Eye (tissue), 1 donor: ENCODE measurements at regions not wholly inside any gene's neighbourhood (a gene's known extent, or its start where the extent isn't known, plus 50 kb on each side); places are given as distances from the start of the nearest gene placed in this dataset.

Experiments used
- DNase-seq: peaks from one replicate; pipeline ENCODE4 v3.0.0-alpha.2; 2015

DNA sequence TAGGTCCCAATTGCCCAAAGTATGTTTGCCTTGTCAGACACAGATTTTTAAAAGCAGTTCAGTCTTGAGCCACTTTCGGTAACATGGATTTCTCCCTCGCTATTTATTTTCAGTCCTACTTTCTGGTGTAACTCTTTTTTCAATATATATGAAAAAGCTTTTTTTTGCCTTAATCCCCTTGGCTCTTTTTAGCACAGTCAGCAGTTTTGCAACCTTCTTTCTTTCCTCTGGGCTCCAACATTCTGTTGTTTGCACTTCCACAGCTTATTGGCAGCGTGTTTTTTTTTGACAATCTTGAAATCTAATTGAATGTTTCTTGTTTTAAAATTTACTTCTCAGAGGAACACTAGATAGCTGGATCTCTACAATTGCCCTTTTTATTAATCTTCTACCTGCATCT lies 429.3 kb upstream of the NBEA start:
- no peak for DNase-seq

DNA sequence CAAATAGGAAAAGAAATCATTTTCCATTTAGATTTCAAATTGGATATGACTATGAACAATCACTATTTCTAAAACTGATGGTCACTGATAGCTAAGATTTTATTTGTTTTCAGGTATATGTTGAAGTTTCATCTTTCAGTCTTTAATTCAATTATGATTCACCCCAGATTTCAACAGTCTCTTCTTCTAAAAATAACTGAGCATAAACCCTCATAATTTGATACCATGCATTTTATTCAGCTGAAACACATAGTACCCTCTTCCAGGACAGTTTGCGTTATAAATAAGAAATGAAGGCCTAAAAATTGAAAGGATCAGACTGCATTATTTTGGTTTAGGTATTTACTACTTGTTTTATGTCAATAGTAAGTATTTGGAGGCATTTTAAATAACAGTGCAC lies 428.5 kb upstream of the NBEA start:
- no peak for DNase-seq

DNA sequence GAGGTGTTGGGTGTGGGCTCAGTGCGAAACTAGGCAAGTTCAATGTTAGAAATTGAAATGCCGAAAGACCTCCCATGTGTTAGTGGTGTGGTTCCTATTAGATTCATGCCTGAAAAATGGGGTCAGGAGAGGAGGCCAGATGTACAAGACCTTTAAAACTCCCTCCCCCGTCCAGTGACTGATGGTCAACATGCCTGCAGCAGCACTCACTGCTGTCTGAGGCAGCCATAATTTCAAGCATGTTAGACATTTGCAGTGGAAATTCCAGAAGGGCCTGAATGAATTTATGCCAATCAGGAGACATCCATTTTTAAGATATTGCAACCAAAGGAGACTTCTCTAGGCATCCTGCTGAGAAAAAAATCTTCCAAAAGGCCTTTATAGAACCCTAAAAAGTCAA lies 426.9 kb upstream of the NBEA start:
- no peak for DNase-seq

DNA sequence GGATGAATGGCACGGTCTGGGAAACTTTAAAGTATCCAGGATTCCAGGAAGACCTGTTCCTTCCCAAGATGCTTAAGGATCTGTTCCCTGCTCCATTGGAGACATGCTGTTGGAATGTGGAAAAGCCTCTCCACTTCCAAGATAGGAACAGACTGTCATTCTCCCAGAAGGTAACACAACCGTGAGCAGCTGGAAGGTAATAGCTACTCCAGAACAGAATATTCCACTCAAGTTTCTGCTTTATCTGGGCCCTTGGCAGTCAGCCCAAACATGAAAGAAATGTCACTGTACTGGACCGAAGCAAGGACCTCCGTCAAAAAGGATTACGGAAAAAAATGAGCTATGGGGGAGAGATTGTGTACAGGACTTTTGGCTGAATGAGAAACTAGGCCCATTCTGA lies 420.9 kb upstream of the NBEA start:
- peak; percentile 43 for DNase-seq

DNA sequence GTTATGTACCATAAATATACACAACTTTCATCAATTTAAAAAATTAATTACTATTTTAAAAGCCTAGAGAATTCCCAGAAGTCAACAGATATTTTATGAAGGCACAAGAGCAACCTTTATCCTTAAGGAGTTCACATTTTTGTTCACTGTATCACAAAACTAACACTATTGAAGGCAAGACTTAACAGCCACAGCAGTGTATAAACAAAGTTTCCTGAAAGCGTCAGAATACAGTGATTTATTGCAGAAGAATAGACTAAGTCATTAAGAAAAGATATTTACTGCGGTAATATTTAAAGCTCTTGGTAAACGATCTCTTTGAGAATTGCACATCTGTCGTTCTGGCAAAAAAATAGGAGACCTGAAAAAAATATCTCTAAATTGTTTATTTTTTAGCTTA lies 419.3 kb upstream of the NBEA start:
- DNase-seq, result no peak

DNA sequence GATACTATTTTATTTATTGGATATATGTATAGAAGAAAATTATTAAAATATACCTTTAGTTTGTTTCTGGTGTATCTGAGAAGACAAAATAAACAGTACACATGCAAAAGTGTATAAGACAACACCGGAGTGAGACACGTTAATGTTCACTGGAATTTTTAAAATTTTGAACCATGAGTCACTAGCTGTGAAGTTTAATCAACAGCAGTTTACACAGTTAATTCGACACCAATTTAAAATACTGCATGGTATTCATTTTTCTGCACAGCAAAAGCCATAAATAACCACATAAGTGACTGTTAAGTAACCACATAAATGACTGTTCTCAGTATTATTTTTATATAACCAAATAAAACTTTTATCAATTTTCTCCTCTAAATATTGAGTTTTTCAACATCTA lies 418.7 kb upstream of the NBEA start:
- DNase-seq, result no peak

DNA sequence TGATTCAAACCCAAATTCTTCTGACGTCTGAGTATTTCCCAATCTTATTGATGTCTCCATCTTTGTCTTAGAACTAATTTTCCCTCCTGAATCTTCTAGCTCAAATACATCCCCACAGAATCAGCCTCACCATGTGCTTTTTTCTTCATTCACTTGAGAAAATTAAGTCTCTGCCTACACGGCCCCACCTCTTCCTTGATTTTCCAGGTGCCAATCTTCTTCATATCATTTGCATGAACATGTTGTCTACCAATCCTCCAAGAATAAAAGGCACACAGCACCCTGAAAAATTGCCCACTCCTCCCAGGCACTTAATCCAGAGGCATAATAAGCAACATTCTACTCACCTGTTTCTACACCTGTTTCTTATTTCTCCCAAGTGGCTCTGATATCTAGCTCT lies 408.1 kb upstream of the NBEA start:
- no peak for DNase-seq

DNA sequence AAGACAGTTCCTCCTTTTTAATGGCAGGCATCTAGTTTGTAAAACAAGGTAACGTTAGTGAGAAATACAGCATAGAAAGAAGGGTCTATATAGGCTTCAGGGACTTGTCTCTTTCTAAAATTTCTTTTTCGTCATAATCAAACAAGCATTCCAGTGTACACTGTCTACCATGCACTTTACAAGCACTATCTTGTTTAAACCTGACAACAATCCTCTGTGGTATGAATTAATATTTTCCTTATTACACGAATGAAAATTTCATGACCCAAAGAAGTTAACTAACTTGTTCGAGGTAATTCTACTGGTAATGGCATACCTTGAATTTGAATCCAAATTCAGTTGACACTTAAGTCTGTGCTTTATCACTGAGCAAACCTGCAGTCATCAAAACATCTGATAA lies 399.7 kb upstream of the NBEA start:
- no peak for DNase-seq

DNA sequence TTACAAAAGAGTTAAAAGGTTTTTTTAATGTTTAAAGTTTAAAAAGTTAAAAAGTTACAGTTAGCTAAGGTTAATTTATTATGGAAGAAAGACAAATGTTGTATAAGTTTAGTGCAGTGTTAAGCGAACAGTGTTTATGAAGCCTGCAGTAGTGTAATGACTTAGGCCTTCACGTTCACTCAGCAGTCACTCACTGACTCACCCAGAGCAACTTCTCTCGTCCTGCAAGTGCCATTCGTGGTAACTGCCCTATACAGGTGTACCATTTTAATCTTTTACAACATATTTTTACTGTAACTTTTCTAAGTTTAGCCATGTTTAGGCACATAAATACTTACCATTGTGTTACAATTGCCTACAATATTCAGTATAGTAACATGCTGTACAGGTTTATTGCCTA lies 398.2 kb upstream of the NBEA start:
- no peak for DNase-seq

DNA sequence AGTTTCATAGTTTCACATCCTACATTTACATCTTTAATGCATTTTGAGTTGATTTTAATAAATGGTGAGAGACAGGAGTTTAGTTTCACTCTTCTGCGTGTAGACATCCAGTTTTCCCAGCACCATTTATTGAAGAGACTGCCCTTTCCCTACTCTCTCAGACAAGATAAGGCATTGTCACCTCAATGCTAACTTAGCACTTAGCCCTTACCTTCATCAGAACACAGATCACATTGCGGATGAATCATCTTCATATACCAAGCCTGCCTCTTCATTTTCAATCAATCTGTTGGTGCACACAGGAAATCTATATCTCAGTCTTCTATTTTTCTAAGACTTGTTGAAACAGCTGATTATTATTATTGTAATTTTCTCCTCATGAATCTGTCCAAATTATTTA lies 396.6 kb upstream of the NBEA start:
- no peak for DNase-seq

DNA sequence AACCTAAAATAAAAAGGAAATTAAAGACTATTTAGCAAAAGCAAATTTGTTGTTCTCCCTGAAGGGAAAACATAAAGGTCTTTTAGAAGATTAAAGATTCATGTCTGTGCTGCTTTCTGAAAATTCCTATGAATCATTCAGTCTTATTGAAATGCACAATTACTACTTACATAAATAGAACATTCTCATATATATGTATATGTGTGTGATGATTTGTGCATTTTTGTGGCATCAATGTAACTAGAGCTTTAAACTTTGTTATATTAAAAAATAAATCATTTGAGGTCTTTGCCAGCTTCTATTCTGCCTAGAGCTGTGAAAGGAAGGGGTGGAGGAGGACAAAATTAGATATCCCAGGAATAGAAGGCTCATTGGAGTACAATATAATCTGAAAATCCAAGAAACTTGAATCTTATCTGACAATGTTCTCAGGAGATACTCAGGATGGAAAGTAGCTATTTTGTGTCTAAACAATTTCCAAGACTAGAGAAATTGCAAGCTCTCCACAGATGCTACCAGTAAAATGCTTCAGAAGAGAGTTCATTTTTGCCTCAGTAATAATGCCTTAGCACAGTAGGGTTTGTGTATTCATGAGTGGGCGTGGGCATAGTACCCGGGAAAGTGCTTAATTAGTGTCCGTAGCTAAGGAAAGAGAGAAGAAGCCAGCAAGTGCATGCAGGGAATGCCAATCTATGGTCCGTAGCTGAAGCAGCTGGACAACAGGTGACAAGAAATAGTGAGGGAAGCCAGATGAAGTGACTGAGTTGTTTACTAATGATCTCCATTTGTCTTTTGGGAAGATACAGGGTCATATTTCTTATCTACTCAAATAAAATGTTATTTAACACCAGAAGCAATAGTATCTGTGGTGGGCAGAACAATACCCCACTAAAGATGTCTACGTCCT lies 395.5 kb upstream of the NBEA start:
- no peak for DNase-seq

DNA sequence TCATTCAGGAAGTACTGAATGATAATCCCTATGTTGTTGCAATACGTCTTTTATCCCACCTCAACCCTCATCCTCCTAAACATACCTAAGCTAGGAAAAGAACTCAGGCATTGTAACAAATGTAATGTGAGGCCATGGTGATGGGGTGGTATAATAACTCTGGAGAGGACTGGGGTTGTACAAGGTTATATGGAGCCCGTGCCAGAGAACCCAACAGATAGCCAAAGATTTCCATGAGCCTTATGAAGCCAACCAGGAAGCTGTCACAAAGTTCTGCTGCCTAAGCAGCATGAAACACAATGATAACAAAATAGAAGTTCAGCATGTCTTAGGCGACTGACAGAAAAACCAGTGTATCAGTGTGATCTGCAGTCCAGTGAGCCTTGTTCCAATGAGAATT lies 394.1 kb upstream of the NBEA start:
- DNase-seq, result no peak

DNA sequence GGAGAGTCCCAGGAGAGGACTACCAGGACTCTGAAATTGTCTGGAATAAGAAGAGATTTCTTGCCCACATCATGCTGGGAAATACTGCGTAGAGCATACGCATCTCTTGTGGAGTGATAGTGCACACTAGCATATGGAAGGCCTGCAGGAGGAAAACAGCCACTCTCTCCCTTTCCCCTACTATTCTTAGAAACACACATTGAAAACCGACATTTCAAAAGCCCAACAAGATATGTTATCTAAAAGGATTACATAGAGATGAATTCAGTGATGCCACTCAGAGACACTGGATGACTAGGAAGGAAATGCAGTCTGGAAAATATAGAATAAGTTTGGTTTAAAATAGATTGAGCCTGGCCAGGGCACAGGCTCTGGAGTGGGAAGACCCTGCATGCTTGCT lies 388.7 kb upstream of the NBEA start:
- no peak for DNase-seq

DNA sequence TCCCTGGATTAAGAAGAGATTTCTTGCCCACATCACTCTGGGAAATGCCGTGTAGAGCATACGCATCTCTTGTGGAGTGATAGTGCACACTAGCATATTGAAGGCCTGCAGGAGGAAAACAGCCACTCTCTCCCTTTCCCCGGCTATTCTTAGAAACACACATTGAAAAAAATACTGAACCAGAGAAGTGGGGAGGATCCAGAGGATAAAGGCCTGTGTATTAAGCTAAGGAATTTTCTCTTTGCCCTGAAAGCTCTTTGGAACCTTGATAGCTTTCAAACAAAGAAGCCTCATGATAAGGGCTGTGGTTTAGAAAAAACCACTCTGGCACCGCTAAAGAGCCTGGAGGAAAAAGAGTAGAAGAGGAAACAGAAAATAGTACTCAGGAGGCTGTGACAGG lies 386.1 kb upstream of the NBEA start:
- DNase-seq, result no peak

DNA sequence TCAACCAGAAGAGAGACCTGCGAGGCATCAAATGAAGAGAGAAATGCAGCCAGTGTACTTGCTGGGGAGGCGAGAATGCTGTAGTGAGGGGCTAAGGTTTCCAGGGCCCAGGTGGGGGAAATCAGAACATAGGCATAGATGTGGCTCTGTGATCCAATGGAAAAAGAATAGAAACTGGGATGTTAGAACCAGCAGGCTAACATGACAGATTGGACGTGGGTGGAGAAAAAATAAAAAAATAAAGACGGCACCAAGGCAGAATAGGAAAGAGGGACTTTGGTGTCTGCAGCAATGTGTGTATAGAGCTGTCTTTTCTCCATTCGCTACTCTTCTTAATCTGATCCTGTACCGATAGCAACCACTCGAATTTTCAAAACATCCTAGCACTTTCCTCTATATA lies 381.0 kb upstream of the NBEA start:
- DNase-seq, result no peak

DNA sequence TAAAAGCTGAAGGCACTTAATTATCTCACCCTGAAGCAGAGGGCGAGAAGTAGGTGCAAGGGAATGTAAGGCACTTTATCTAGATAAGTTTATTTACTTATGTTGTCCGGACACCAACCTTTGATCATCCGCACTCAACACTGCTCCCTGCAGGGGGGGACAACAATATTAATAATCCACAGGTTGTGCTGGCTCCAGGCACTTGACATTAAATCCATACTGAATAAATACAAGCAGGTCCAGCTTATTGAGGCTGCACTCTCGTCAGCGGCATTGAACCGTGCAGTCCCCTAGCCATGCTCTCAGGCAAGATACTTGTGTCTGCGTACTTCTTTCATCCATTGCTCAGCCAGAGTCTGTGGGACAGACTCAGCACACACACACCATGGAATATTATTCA lies 374.5 kb upstream of the NBEA start:
- DNase-seq, result no peak

DNA sequence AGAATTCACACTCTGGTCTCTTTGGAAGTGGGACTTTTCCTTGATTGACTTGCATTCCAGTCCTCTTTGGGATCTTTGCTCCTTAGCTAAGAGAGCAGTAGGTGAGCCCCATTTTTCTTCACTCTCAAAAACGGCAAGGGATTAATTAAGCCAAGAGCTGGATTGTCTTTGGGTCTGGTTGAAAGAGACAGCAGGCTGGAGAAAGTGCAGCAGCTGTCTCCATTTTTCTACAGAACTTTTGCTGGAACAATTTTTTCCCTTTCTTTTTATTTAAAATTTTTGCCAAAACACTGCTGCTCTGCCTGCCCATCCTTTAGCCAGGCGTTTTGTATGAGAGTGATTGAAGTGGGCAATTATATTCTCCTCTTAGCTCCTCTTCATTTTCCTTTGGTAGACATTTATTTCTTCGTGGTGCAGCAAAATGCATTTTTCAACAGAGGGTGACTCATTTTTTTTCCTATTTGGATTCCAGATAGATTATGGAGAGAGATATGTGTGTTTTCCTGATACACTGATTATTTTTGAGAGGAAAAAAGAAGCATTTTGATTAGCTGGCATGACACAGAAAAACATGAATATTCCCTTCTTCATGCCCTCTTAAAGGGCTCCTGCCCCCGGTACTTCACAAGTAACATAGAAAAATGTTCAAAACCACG lies 371.2 kb upstream of the NBEA start:
- DNase-seq, result no peak

DNA sequence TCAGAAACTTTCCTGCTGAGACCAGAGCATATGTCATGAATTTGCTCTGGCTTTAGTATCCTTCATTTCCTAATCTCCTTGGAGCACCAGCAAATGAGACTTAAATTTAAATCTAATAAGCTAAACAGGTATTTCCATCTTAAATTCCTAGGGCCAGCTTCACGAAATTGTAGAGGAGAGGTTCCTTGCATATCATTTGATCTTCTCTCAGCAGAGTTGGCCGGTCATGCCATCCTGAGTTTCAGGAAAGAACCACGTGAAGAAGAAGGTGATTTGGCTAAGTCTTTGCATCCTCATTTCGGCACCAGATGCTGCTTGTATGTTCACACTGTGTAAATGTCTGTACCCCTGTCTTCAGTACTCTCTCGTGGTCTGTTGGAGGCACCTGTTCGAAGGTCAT lies 370.4 kb upstream of the NBEA start:
- no peak for DNase-seq

DNA sequence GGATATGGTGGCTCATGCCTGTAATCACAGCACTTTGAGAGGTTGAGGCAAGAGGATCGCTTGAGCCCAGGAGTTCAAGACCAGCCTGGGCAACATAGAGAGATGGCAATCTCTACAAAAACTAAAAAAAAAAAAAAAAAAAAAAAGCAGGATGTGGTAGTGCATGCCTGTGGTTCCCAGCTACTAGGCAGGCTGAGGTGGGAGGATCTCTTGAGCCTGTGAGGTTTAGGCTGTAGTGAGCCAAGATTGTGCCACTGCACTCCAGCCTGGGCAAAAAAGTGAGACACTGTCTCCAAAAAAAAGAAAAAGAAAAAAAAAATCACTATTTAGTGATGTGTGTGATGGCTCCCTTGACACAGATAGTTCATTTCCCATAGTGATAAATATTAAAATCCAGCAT lies 365.0 kb upstream of the NBEA start:
- no peak for DNase-seq

DNA sequence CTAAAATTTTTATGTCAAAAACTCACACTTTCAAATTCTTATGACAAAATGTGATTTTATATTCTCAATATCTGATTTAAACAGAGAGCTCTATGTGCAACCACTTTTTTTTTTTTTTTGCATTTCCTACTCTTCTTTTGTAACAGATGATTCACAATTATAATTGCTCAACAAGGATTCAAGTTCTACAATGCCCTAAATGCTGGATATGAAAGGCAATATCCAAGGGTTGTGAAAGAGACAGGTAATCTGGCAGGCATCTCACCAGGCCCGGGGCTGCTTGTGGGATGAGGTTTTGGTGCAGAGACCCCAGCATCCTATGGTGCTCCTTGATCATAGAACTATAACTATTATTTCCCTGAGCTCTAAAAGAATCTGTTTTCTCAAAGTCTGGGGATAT lies 363.6 kb upstream of the NBEA start:
- DNase-seq, result no peak

DNA sequence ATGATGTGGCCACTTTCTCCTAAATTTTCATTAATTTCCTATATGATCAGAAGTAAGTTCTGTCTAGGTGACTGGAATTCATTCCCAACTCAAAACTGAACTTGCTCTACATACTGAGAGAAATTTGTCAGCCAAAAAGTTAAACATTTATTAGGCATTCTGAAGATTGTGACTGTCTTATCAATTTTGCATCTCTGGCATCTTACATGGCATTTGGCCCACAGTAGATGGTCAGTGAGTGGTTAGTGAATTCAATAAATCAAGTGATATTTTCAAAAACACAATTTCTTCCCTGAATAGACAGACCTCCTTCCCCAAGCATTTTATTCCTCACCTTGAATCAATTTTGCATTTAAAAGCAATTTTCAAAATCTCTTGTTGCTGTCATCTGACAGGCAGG lies 363.2 kb upstream of the NBEA start:
- DNase-seq, result no peak

DNA sequence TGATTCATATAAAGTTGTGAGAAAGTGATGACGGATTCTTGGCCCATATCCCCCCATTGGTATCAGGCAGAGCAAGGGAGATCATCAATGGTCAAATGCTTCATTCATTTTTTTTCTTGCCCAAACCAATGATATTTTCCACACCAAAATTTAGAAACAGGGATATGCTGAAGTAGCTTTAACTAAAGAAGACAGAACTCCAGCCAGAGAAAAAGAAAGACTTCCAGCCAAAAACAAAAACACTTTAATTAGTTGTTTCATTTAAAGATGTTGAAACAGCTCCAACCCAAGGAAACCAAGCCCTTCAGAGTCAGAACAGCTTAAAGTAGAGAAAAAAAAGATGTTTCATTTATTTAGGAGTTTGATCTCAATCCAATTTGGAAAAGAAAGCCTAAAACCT lies 358.9 kb upstream of the NBEA start:
- no peak for DNase-seq

DNA sequence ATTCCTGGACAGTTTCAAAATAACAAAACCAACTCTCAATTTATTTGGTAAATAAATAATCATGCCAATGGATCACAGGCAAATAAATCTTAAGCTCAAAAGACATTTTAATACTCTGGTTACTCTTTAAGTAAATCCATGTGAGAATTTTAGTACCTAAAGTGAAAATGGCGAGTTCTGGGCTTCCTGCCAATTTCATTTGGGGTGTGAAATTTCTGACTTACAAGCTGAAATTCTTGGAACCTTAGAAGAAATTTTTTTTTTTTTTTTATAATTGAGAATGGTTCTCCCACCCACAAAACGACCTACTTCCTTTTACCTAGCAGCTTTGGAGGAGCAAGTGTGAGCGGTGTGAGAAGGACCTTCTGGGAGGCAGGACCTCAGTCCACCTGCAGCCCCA lies 354.5 kb upstream of the NBEA start:
- peak; percentile 65 for DNase-seq

DNA sequence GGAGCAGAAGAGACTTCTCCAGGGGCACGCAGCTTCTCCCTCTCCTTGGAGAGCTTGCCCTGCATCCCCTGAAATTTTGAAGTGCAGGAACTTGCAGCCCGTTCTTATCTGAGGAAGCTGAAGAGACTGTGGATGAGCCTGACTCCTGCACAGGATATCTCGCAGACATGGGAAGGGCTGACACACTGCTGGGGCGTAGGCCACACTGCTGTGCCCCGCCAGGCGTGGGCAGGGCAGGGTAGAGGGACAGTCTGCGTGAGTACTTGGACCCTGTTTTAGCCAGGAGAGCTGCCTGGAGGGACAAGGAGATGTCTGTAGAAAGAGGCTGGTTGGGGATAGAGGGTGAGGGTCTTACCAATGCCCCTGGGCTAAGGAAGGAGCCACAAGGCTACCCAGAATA lies 353.7 kb upstream of the NBEA start:
- no peak for DNase-seq

DNA sequence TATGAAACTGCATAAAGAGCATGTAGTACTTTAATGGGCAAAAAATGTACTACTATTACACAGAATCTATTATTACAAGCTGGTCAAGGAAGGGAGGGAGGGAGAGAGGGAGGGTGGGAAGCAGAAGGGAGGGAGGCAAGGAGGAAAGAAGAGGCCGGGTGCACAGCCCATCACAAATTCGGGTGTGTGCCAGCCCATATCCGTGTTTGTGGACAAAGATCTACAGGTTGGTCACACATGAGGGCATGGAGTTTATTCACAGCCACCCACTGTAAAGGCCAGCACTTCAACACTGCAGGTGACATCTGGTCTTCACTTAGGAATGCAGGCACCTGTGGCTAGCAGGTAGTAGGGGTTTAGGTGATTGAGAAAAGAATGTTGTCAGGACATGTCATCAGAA lies 352.5 kb upstream of the NBEA start:
- DNase-seq, result no peak
